SJCRH30 (cell line): ENCODE measurements at regions not wholly inside any gene's neighbourhood (a gene's known extent, or its start where the extent isn't known, plus 50 kb on each side); places are given as distances from the start of the nearest gene placed in this dataset.

Experiments used
- DNase-seq, 2 experiments: peaks; one replicate each; pipeline ENCODE4 v3.0.0-alpha.2; 2015 to 2020
- H3K27ac ChIP-seq: fragments of 250-450 bp; sonication (Bioruptor Pico); 2 replicates; pipeline ENCODE4 v1.5.1; 2020; ENCODE audit warnings: mild to moderate bottlenecking, moderate library complexity
- H3K27me3 ChIP-seq: fragments of 250-450 bp; sonication (Bioruptor Pico); 2 replicates; pipeline ENCODE4 v1.5.1; 2020; ENCODE audit warnings: mild to moderate bottlenecking, moderate library complexity
- H3K36me3 ChIP-seq: fragments of 250-450 bp; sonication (Bioruptor Pico); 2 replicates; pipeline ENCODE4 v1.5.1; 2020; ENCODE audit warnings: mild to moderate bottlenecking, moderate library complexity
- H3K4me1 ChIP-seq: fragments of 250-450 bp; sonication (Bioruptor Pico); 2 replicates; pipeline ENCODE4 v1.5.1; 2020; ENCODE audit warnings: mild to moderate bottlenecking, moderate library complexity
- H3K4me3 ChIP-seq: fragments of 250-450 bp; sonication (Bioruptor Pico); 2 replicates; pipeline ENCODE4 v1.5.1; 2020; ENCODE audit warnings: mild to moderate bottlenecking, moderate library complexity
- H3K9me3 ChIP-seq: fragments of 250-450 bp; sonication (Bioruptor Pico); replicated peaks from 2 replicates; pipeline ENCODE4 v1.5.1; 2020; ENCODE audit warnings: mild to moderate bottlenecking, moderate library complexity

DNA sequence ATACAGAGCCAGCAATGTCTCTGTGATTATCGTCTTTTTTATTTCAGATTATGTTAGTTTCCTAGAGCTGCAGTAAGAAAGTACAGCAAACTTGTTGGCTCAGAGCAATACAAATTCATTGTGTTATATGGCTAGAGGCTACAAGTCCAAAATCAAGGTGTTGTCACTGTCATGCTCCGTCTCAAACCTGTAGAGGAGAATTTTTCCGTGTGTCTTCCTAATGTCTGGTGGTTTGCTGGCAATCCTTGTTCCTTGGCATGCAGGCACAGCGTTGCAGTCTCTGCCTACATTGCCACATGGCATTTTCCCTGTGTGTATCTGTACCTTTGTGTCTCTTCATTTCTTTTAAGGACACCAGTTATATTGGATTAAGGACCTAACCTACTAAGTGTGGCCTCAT lies 244.4 kb downstream of the LRRIQ3 start:
- Histone ChIP-seq H3K4me3 (no peak overlapping the region), H3K4me1 (no peaks in the 10 kb centered on the region), H3K27me3 (no peaks in the 10 kb centered on the region), H3K27ac (no peak overlapping the region), H3K9me3 (no peaks in the 10 kb centered on the region), H3K36me3 (no peaks in the 10 kb centered on the region)
- no peak for DNase-seq

DNA sequence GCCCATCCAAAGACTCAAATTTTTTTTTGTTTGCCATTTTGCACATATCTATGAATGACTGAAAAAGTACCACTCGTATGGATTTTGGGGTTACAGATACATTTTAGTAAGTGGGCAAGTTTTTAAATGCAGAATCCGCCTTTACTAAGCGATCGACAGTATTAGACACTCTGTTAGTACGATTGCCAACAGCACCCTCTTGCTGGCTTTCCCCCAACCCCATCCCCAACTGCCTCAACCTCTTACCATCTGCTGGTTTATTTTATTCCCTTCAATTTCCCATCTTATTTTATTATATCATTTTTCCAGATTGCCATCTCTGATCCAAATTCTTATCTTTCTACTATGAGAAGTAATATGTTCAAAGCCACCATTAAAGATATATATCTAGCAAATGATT lies 244.8 kb downstream of the LRRIQ3 start:
- H3K36me3 ChIP-seq: no peaks in the 10 kb centered on the region
- no peaks in the 10 kb centered on the region for H3K4me1 ChIP-seq
- no peak for DNase-seq
- no peak overlapping the region for H3K27ac ChIP-seq
- H3K9me3 ChIP-seq: no peaks in the 10 kb centered on the region
- no peak overlapping the region for H3K4me3 ChIP-seq
- H3K27me3 ChIP-seq: no peaks in the 10 kb centered on the region

DNA sequence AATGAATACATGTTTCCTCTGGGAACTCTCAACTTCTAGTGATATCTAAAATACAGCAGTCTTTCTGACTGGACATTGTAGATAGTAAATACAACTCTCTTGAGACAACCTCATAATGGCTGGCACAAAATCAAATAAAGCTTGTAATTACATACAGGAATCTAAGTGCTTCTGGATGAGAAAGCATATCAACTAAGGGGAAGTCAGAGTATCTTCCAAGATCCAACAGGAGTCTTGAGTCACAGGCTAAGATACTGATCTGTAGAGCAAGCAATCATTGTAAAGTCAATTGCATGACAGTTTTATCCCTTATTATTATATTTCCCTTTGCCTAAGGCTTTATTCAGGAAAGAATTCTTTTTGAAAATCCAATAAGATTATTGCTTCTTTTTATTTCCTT lies 249.9 kb downstream of the LRRIQ3 start:
- DNase-seq: no peak
- H3K27ac ChIP-seq: no peak overlapping the region
- no peaks in the 10 kb centered on the region for H3K9me3 ChIP-seq
- no peaks in the 10 kb centered on the region for H3K36me3 ChIP-seq
- H3K4me1 ChIP-seq: no peaks in the 10 kb centered on the region
- no peaks in the 10 kb centered on the region for H3K27me3 ChIP-seq
- H3K4me3 ChIP-seq: no peak overlapping the region

- no peak overlapping the region for H3K27ac ChIP-seq
- no peak overlapping the region for H3K4me3 ChIP-seq
- DNase-seq: no peak
- H3K36me3 ChIP-seq: no peaks in the 10 kb centered on the region
- H3K9me3 ChIP-seq: no peaks in the 10 kb centered on the region
- no peaks in the 10 kb centered on the region for H3K4me1 ChIP-seq
- H3K27me3 ChIP-seq: no peaks in the 10 kb centered on the region
These were observed 251.0 kb downstream of the LRRIQ3 start for GRCh38 chr1:73947009-73947408.

- Histone ChIP-seq H3K4me1 (no peaks in the 10 kb centered on the region), H3K4me3 (no peak overlapping the region), H3K9me3 (no peaks in the 10 kb centered on the region), H3K27me3 (no peaks in the 10 kb centered on the region), H3K36me3 (no peaks in the 10 kb centered on the region), H3K27ac (no peak overlapping the region)
- DNase-seq: no peak
These were observed 254.7 kb downstream of the LRRIQ3 start for GRCh38 chr1:73943270-73943669.

DNA sequence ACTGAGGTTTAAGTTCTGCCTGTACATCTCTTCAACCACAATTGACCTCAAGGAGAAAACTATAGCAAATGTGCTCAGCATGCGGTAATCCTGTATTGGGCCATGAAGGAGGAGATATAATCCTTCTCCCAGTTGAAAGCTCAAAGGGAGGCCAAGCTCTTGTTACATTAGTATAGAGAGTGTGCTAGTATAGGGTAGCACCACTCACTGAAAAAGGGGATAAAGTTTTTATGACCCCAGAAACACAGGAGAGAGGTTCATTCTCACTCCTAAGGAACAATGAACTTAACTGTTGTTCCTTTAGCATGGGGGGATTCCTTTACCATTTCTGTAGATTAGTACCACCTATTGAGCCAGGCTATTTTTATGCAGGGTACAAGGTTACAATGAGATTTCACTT lies 267.7 kb downstream of the LRRIQ3 start:
- Histone ChIP-seq H3K27me3 (no peaks in the 10 kb centered on the region; the same call in none of the 2 replicates), H3K4me1 (no peaks in the 10 kb centered on the region), H3K4me3 (no peak overlapping the region), H3K27ac (no peak overlapping the region), H3K9me3 (no peaks in the 10 kb centered on the region), H3K36me3 (no peaks in the 10 kb centered on the region)
- DNase-seq: no peak

- H3K27ac ChIP-seq: no peak overlapping the region
- H3K4me1 ChIP-seq: no peaks in the 10 kb centered on the region
- H3K36me3 ChIP-seq: no peaks in the 10 kb centered on the region
- no peak for DNase-seq
- H3K27me3 ChIP-seq: no peaks in the 10 kb centered on the region
- no peaks in the 10 kb centered on the region for H3K9me3 ChIP-seq
- H3K4me3 ChIP-seq: no peak overlapping the region
These were observed 283.0 kb downstream of the LRRIQ3 start for GRCh38 chr1:73914951-73915350.

- no peaks in the 10 kb centered on the region for H3K27me3 ChIP-seq
- no peaks in the 10 kb centered on the region for H3K9me3 ChIP-seq
- H3K36me3 ChIP-seq: no peaks in the 10 kb centered on the region
- no peaks in the 10 kb centered on the region for H3K4me1 ChIP-seq
- H3K27ac ChIP-seq: no peak overlapping the region
- H3K4me3 ChIP-seq: no peak overlapping the region
- no peak for DNase-seq
These were observed 285.0 kb downstream of the LRRIQ3 start for GRCh38 chr1:73913025-73913424.

DNA sequence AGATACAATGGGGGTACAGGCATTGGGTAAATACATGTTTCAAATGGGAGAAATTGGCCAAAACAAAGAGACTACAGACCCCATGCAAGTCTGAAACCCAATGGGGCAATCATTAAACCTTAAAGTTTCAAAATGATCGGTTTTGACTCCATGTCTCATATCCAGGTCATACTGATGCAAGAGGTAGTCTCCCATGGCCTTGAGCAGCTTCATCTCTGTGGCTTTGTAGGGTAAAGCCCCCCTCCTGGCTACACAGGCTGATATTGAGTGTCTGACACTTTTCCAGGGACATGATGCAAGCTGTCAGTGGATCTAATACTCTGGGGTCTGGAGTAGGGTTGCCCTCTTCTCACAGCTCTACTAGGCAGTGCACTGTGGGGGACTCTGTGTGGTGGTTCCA lies 286.1 kb downstream of the LRRIQ3 start:
- Histone ChIP-seq H3K4me3 (no peak overlapping the region), H3K27me3 (no peaks in the 10 kb centered on the region), H3K9me3 (no peaks in the 10 kb centered on the region), H3K27ac (no peak overlapping the region), H3K36me3 (no peaks in the 10 kb centered on the region), H3K4me1 (no peaks in the 10 kb centered on the region)
- DNase-seq: no peak

GRCh38 chr1:73910466-73910865 lies 287.5 kb downstream of the LRRIQ3 start:
- H3K27ac ChIP-seq: no peak overlapping the region
- H3K4me1 ChIP-seq: no peaks in the 10 kb centered on the region
- H3K4me3 ChIP-seq: no peak overlapping the region
- H3K9me3 ChIP-seq: no peaks in the 10 kb centered on the region
- H3K36me3 ChIP-seq: no peaks in the 10 kb centered on the region
- no peak for DNase-seq
- no peaks in the 10 kb centered on the region for H3K27me3 ChIP-seq

DNA sequence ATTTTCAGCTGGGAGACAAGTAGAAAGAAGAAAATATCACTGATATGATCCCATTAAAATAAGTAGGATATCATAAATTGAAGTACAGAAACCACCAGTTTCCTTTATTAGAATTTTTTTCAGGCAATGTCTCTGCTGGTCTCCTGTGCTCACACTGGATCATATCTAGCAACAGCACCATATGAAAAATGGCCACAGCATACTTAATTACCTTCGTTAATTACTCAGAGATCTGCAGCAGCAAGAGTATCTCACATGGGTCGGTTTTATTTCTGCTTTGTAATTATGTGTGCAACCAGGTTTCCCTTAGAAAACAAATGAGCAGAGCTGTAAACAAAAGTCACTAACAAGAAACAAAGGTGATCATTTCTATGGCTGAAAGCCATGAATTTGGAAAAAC lies 287.9 kb downstream of the LRRIQ3 start:
- Histone ChIP-seq H3K27ac (no peak overlapping the region), H3K27me3 (no peaks in the 10 kb centered on the region), H3K4me1 (no peaks in the 10 kb centered on the region), H3K36me3 (no peaks in the 10 kb centered on the region), H3K9me3 (no peaks in the 10 kb centered on the region), H3K4me3 (no peak overlapping the region)
- DNase-seq: no peak

- H3K9me3 ChIP-seq: no peaks in the 10 kb centered on the region
- H3K27me3 ChIP-seq: no peaks in the 10 kb centered on the region
- H3K36me3 ChIP-seq: no peaks in the 10 kb centered on the region
- H3K27ac ChIP-seq: no peak overlapping the region
- DNase-seq: no peak
- no peaks in the 10 kb centered on the region for H3K4me1 ChIP-seq
- no peak overlapping the region for H3K4me3 ChIP-seq
These were observed 288.9 kb downstream of the LRRIQ3 start for GRCh38 chr1:73909043-73909562.

GRCh38 chr1:73907051-73907450 lies 290.9 kb downstream of the LRRIQ3 start:
- H3K27ac ChIP-seq: no peak overlapping the region
- no peak overlapping the region for H3K4me3 ChIP-seq
- no peak for DNase-seq
- no peaks in the 10 kb centered on the region for H3K36me3 ChIP-seq
- H3K9me3 ChIP-seq: no peaks in the 10 kb centered on the region
- no peaks in the 10 kb centered on the region for H3K4me1 ChIP-seq
- H3K27me3 ChIP-seq: no peaks in the 10 kb centered on the region

DNA sequence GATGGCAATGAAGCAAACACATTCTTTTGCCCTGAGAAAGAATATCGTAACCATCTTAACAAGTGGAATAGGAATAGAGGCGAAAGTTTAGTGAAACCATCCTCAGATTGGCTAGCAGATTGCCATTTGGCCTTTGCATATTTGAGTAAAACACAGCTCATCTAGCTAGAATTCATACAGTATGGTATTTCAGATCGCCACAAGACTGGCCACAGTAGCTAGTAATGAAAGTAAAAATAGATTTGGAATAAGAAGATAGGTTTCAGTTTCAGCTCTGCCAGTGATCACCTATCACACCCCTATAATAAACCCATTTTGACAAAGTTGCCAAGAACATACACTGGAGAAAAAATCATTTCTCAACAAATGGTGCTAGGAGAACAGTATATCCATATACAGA lies 294.9 kb downstream of the LRRIQ3 start:
- no peaks in the 10 kb centered on the region for H3K9me3 ChIP-seq
- no peak overlapping the region for H3K27ac ChIP-seq
- DNase-seq: no peak
- no peaks in the 10 kb centered on the region for H3K36me3 ChIP-seq
- H3K4me1 ChIP-seq: no peaks in the 10 kb centered on the region
- no peak overlapping the region for H3K4me3 ChIP-seq
- H3K27me3 ChIP-seq: no peaks in the 10 kb centered on the region

GRCh38 chr1:73901738-73902137 lies 296.2 kb downstream of the LRRIQ3 start:
- Histone ChIP-seq H3K27me3 (no peaks in the 10 kb centered on the region), H3K9me3 (no peaks in the 10 kb centered on the region), H3K36me3 (no peaks in the 10 kb centered on the region), H3K4me1 (no peaks in the 10 kb centered on the region), H3K27ac (no peak overlapping the region), H3K4me3 (no peak overlapping the region)
- DNase-seq: no peak

GRCh38 chr1:73899311-73899710 lies 298.7 kb downstream of the LRRIQ3 start:
- H3K4me3 ChIP-seq: no peak overlapping the region
- H3K9me3 ChIP-seq: no peaks in the 10 kb centered on the region
- no peak overlapping the region for H3K27ac ChIP-seq
- H3K36me3 ChIP-seq: no peaks in the 10 kb centered on the region
- H3K4me1 ChIP-seq: no peaks in the 10 kb centered on the region
- no peak for DNase-seq
- H3K27me3 ChIP-seq: no peaks in the 10 kb centered on the region

DNA sequence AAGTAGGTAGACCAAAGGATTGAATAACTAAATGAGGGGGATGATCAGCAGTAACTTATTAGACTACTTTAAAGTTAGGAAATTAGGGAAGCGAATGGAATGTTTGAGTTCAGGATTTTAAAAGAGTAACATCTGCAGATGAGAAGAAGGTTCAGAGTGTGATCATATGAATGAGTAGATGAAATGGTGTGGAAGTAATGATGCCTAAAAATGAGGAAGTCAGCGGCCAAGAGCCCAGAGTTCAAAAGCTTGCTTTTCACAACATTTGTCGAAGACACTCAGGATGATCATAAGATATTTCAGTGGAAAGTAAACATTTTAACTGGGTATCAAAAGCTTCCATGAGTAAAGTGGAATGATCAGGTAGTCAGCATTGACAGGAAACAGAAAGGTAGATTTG lies 299.4 kb downstream of the LRRIQ3 start:
- no peak overlapping the region for H3K27ac ChIP-seq
- no peaks in the 10 kb centered on the region for H3K36me3 ChIP-seq
- H3K9me3 ChIP-seq: no peaks in the 10 kb centered on the region
- no peaks in the 10 kb centered on the region for H3K27me3 ChIP-seq
- no peaks in the 10 kb centered on the region for H3K4me1 ChIP-seq
- DNase-seq: no peak
- no peak overlapping the region for H3K4me3 ChIP-seq
